ENCODE measurements at regions not wholly inside any gene's neighbourhood (a gene's known extent, or its start where the extent isn't known, plus 50 kb on each side); places are given as distances from the start of the nearest gene placed in this dataset.

DNA sequence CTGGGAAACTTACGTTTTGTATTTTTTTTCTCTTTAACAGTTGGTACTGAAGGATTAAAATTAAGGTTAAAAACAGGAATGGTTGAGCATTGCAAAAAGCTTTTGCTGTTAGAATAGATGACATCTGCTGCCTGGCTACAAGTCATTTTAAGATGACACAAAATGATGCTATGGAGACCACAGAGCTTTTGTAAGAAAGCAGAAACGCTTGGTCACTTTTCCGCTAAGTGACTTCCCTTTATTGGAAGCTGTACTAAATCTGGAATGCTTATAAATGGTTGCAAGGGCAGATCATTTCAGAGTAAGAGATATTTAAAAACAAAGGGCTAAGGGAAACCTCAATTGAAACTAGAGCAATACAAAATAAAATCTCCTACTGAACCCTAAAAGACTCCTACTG, 544.0 kb downstream of the STK39 start:
- H3K36me3 Mint-ChIP-seq (ENCODE audit: low read depth) = no peaks in the 10 kb centered on the region
- no peaks in the 10 kb centered on the region for H3K27me3 Mint-ChIP-seq (ENCODE audit: low read depth)
- H3K4me3 Mint-ChIP-seq = no peak overlapping the region
- peaks cover 14% of the 10 kb centered on the region for H3K4me1 Mint-ChIP-seq
- TF ChIP-seq, protein P1, sequence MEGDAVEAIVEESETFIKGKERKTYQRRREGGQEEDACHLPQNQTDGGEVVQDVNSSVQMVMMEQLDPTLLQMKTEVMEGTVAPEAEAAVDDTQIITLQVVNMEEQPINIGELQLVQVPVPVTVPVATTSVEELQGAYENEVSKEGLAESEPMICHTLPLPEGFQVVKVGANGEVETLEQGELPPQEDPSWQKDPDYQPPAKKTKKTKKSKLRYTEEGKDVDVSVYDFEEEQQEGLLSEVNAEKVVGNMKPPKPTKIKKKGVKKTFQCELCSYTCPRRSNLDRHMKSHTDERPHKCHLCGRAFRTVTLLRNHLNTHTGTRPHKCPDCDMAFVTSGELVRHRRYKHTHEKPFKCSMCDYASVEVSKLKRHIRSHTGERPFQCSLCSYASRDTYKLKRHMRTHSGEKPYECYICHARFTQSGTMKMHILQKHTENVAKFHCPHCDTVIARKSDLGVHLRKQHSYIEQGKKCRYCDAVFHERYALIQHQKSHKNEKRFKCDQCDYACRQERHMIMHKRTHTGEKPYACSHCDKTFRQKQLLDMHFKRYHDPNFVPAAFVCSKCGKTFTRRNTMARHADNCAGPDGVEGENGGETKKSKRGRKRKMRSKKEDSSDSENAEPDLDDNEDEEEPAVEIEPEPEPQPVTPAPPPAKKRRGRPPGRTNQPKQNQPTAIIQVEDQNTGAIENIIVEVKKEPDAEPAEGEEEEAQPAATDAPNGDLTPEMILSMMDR (IDR thresholded peaks at IDR 0.05; ENCODE audit: unreplicated experiment in 3 of 3) = no peak
- peak overlapping the region in 1 of 3 experiments; percentile 67 for H3K27ac Mint-ChIP-seq
- H3K9me3 Mint-ChIP-seq = no peaks in the 10 kb centered on the region

DNA sequence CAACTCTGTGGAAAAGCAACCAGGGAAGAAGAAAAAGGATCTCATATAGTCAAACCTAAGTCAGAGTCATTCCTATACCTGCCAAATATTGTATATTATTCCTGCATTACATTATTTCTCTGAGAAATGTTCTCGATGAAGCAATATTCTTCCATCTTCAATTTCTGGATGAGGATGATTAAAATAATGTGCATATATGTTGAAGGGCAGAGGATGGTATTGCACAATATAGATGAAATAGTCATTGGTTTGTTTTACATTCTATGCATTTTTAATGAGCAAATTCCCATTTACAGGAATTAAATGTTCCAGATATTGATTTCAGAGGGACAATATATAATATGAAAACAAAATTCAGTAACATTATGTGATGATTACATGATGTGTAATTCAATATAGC, 545.2 kb downstream of the STK39 start:
- TF ChIP-seq, protein P1 (IDR thresholded peaks at IDR 0.05; ENCODE audit: unreplicated experiment in 3 of 3) = no peak
- H3K9me3 Mint-ChIP-seq = no peaks in the 10 kb centered on the region

DNA sequence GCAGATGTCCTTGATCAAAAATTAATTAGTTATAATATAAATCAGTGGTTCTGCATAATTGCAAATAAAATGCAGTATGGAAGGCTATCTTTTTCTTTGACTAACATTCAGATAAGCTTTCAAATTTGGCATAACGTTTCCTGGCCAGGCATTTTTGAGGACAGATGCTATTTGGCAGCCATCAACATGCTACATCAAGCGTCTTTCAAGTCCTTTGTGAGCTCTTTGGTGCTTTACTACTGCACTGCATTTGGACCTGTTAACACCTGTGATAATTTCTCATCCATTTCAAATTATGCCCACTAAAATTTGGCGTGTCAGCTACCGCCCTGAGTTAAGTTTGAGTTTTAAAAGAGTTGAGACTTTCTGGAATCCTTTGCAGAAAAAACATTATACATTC, 545.7 kb downstream of the STK39 start:
- Mint-ChIP-seq H3K4me3 (no peak overlapping the region), H3K36me3 (ENCODE audit: low read depth) (no peaks in the 10 kb centered on the region), H3K4me1 (peaks cover 14% of the 10 kb centered on the region), H3K27me3 (ENCODE audit: low read depth) (no peaks in the 10 kb centered on the region), H3K9me3 (no peaks in the 10 kb centered on the region), H3K27ac (peak overlapping the region; percentile 17 to 86 (median 43))
- TF ChIP-seq, protein P1 (IDR thresholded peaks at IDR 0.05; ENCODE audit: unreplicated experiment in 3 of 3) = no peak

More for the DNA sequence above, 545.2 kb downstream of the STK39 start:
- H3K4me3 Mint-ChIP-seq = no peak overlapping the region
- peak overlapping the region in 2 of 3 experiments; percentile 43 to 86 for H3K27ac Mint-ChIP-seq
- no peaks in the 10 kb centered on the region for H3K27me3 Mint-ChIP-seq (ENCODE audit: low read depth)
- H3K4me1 Mint-ChIP-seq = peaks cover 14% of the 10 kb centered on the region
- H3K36me3 Mint-ChIP-seq (ENCODE audit: low read depth) = no peaks in the 10 kb centered on the region

DNA sequence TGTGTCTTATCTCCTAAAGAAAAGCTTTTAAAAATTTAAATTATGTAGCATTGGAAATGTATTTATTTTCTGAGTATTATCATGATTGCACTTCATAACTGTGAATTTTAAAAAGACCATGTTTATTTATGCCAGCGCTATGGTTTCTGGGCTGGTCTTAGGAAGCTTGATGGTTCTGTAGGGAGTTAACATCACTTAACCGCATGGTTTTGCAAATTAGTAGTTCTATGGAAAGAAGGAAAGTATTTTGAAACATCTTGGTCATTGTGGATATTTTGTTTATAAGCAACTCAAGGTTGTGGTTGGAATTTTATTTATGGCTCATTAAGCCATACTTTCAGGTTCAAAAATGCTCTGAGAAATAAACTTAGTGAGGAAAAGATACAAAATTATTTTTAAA, 549.4 kb downstream of the STK39 start:
- peaks cover 15% of the 10 kb centered on the region for H3K4me1 Mint-ChIP-seq
- peaks cover 4% of the 10 kb centered on the region for H3K36me3 Mint-ChIP-seq (ENCODE audit: low read depth)

DNA sequence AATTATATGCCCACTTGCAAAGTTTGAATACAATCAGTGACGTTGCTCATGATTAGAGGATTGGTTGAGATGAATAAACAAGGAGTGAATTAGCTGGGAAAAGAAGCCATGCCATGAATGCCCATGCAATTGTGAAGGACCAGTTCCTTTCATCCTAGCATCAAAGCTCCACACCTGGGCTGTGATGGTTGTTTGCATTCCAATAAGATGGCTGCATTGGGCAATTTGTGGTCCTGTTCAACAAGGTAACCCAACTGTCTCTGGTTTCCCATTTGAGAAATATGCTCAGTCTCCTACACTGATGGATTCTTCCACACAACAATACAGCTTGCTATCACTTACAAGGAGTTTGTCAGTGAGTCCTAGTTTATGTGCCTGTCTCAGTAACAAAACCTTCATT, 550.2 kb downstream of the STK39 start:
- TF ChIP-seq, protein P1 (IDR thresholded peaks at IDR 0.05; ENCODE audit: unreplicated experiment in 3 of 3) = no peak
- peaks cover 3% of the 10 kb centered on the region for H3K9me3 Mint-ChIP-seq
- H3K27ac Mint-ChIP-seq = no peak overlapping the region
- H3K36me3 Mint-ChIP-seq (ENCODE audit: low read depth) = peaks cover 4% of the 10 kb centered on the region
- H3K27me3 Mint-ChIP-seq (ENCODE audit: low read depth) = no peaks in the 10 kb centered on the region
- H3K4me1 Mint-ChIP-seq = peaks cover 15% of the 10 kb centered on the region
- no peak overlapping the region for H3K4me3 Mint-ChIP-seq

More for the DNA sequence above, 549.4 kb downstream of the STK39 start:
- Mint-ChIP-seq H3K27ac (no peak overlapping the region), H3K27me3 (ENCODE audit: low read depth) (no peaks in the 10 kb centered on the region), H3K4me3 (no peak overlapping the region), H3K9me3 (peaks cover 3% of the 10 kb centered on the region)
- TF ChIP-seq, protein P1 (IDR thresholded peaks at IDR 0.05; ENCODE audit: unreplicated experiment in 3 of 3) = no peak

DNA sequence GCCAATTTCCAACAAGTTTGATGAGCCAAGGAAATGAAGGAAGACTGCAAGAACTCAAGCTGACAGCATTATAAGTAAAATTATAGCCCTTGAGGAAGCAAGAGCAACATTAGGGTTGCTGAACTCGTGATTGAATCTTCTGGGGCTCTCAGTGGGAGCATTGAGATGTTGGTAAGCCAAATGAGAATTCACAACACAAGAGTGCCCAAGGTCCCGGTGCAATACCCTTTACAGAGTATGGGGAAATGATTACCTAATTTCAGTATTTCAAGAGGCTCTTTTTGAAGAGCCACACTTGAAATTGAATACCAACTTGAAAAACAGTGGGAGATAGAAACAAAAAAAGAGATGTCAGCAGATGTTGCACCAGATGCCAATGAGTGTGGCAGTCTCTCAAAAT, 554.5 kb downstream of the STK39 start:
- Mint-ChIP-seq H3K4me1 (peaks cover 4% of the 10 kb centered on the region), H3K9me3 (peaks cover 11% of the 10 kb centered on the region), H3K27ac (no peak overlapping the region), H3K36me3 (ENCODE audit: low read depth) (peaks cover 4% of the 10 kb centered on the region), H3K27me3 (ENCODE audit: low read depth) (no peaks in the 10 kb centered on the region), H3K4me3 (no peak overlapping the region)
- TF ChIP-seq, protein P1 (IDR thresholded peaks at IDR 0.05; ENCODE audit: unreplicated experiment in 3 of 3) = no peak
